GM21529 (cell line): ENCODE measurements at regions not wholly inside any gene's neighbourhood (a gene's known extent, or its start where the extent isn't known, plus 50 kb on each side); places are given as distances from the start of the nearest gene placed in this dataset.

ENCODE experiments used
- ATAC-seq: cut with Tn5 transposase; IDR thresholded peaks from one replicate; pipeline ENCODE4 v1.9.1; 2021; ENCODE audit not compliant: unreplicated experiment

- no peak for ATAC-seq
These were observed 566.7 kb upstream of the NEGR1 start for GRCh38 chr1:72848997-72849396.

- ATAC-seq, result no peak
These were observed 565.3 kb upstream of the NEGR1 start for GRCh38 chr1:72847651-72848050.

- no peak for ATAC-seq
These were observed 564.3 kb upstream of the NEGR1 start for GRCh38 chr1:72846476-72847278.

- ATAC-seq, result no peak
These were observed 563.6 kb upstream of the NEGR1 start for GRCh38 chr1:72845981-72846380.

GRCh38 chr1:72845381-72845780 is 563.0 kb upstream of the NEGR1 start:
- no peak for ATAC-seq

GRCh38 chr1:72837781-72838180 is 555.4 kb upstream of the NEGR1 start:
- ATAC-seq, result no peak

- ATAC-seq, result no peak
These were observed 548.5 kb upstream of the NEGR1 start for GRCh38 chr1:72830606-72831390.

GRCh38 chr1:72827278-72827677 is 544.9 kb upstream of the NEGR1 start:
- ATAC-seq, result no peak

GRCh38 chr1:72804541-72804940 is 522.2 kb upstream of the NEGR1 start:
- ATAC-seq, result no peak

GRCh38 chr1:72781038-72781437 is 498.7 kb upstream of the NEGR1 start:
- no peak for ATAC-seq

- no peak for ATAC-seq
These were observed 497.9 kb upstream of the NEGR1 start for GRCh38 chr1:72780212-72780611.

GRCh38 chr1:72777918-72778317 is 495.6 kb upstream of the NEGR1 start:
- ATAC-seq, result no peak

GRCh38 chr1:72763481-72763880 is 481.1 kb upstream of the NEGR1 start:
- no peak for ATAC-seq

- no peak for ATAC-seq
These were observed 477.1 kb upstream of the NEGR1 start for GRCh38 chr1:72759486-72759885.

GRCh38 chr1:72757843-72758242 is 475.5 kb upstream of the NEGR1 start:
- ATAC-seq, result no peak

- no peak for ATAC-seq
These were observed 463.1 kb upstream of the NEGR1 start for GRCh38 chr1:72745413-72745812.

- no peak for ATAC-seq
These were observed 452.1 kb upstream of the NEGR1 start for GRCh38 chr1:72734415-72734814.

- ATAC-seq, result no peak
These were observed 442.9 kb upstream of the NEGR1 start for GRCh38 chr1:72724951-72725861.

- ATAC-seq, result no peak
These were observed 423.6 kb upstream of the NEGR1 start for GRCh38 chr1:72705921-72706320.

- no peak for ATAC-seq
These were observed 422.6 kb upstream of the NEGR1 start for GRCh38 chr1:72704841-72705477.

- ATAC-seq, result no peak
These were observed 415.1 kb upstream of the NEGR1 start for GRCh38 chr1:72697410-72697809.
